Naive thymus-derived CD4-positive, alpha-beta T cell (primary cell): ENCODE measurements at regions not wholly inside any gene's neighbourhood (a gene's known extent, or its start where the extent isn't known, plus 50 kb on each side); places are given as distances from the start of the nearest gene placed in this dataset.

Experiments
- ATAC-seq: fragments of 150-1000 bp; cut with Tn5 transposase; 2 replicates; pipeline ENCODE4 v1.10.0; 2021; ENCODE audit warnings: mild to moderate bottlenecking, moderate library complexity
- CTCF ChIA-PET: fragments of 350-600 bp; sonication (Branson Sonifier 250); formaldehyde crosslinking; loops from one replicate; lab custom pipeline; 2021; ENCODE audit warnings: antibody characterized with exemption; lab: Charles Lee
- POLR2A ChIA-PET: fragments of 350-600 bp; sonication (Branson Sonifier 250); formaldehyde crosslinking; loops from one replicate; lab custom pipeline; 2021; ENCODE audit warnings: antibody characterized with exemption, inconsistent platforms; lab: Charles Lee
- DNase-seq, 9 donors: peaks; one replicate each; pipeline versions ENCODE4 v3.0.0 to v3.0.0-alpha.2; 2020 to 2022; ENCODE audit warnings: mixed read lengths in 1 of 9
- H3K27ac ChIP-seq: one replicate; pipeline ENCODE4 v1.7.0; 2013; ENCODE audit warnings: mild to moderate bottlenecking, low read depth, low read length, moderate library complexity
- H3K27me3 ChIP-seq, 2 donors: one replicate each; pipeline ENCODE4 v1.7.0; 2013; ENCODE audit warnings: low read length in 2 of 2, mild to moderate bottlenecking in 2 of 2, moderate library complexity in 2 of 2; ENCODE audit not compliant: control insufficient read depth in 2 of 2, insufficient read depth in 2 of 2
- H3K36me3 ChIP-seq, 3 experiments: 1 replicate in 2 of 3; 2 replicates in 1 of 3; pipeline ENCODE4 v1.7.0; 2013; ENCODE audit warnings: low read length in 3 of 3, mild to moderate bottlenecking in 3 of 3, moderate library complexity in 1 of 3; ENCODE audit not compliant: insufficient read depth in 3 of 3, control insufficient read depth in 2 of 3
- H3K4me1 ChIP-seq, 2 donors: one replicate each; pipeline ENCODE4 v1.7.0; 2013; ENCODE audit warnings: low read length in 2 of 2, mild to moderate bottlenecking in 2 of 2, moderate library complexity in 1 of 2; ENCODE audit not compliant: control insufficient read depth in 2 of 2, insufficient read depth in 2 of 2
- H3K4me3 ChIP-seq: 2 replicates; pipeline ENCODE4 v1.7.0; 2013; ENCODE audit warnings: mild to moderate bottlenecking, low read length
- H3K9me3 ChIP-seq, 3 experiments: 1 replicate in 2 of 3; 2 replicates in 1 of 3; pipeline ENCODE4 v1.7.0; 2013; ENCODE audit warnings: low read length in 3 of 3; ENCODE audit not compliant: control insufficient read depth in 2 of 3
- H3K27ac Mint-ChIP-seq, 9 donors: one replicate each; pipeline ENCODE4 v1.8.0; 2020 to 2022; ENCODE audit warnings: mixed read lengths in 9 of 9, mild to moderate bottlenecking in 8 of 9, moderate library complexity in 5 of 9, inconsistent platforms in 2 of 9
- H3K27me3 Mint-ChIP-seq, 5 donors: one replicate each; pipeline ENCODE4 v1.8.0; 2021 to 2022; ENCODE audit warnings: mixed read lengths in 5 of 5, mild to moderate bottlenecking in 1 of 5
- H3K36me3 Mint-ChIP-seq, 5 donors: one replicate each; pipeline ENCODE4 v1.8.0; 2020 to 2022; ENCODE audit warnings: mixed read lengths in 5 of 5, mild to moderate bottlenecking in 3 of 5, inconsistent platforms in 1 of 5
- H3K4me1 Mint-ChIP-seq, 7 donors: one replicate each; pipeline ENCODE4 v1.8.0; 2020 to 2022; ENCODE audit warnings: mixed read lengths in 7 of 7, mild to moderate bottlenecking in 3 of 7, inconsistent platforms in 1 of 7
- H3K4me3 Mint-ChIP-seq, 10 donors: one replicate each; pipeline ENCODE4 v1.8.0; 2020 to 2022; ENCODE audit warnings: mild to moderate bottlenecking in 10 of 10, mixed read lengths in 10 of 10, moderate library complexity in 6 of 10, inconsistent platforms in 2 of 10
- H3K9me3 Mint-ChIP-seq, 11 donors: one replicate each; pipeline ENCODE4 v1.8.0; 2020 to 2022; ENCODE audit warnings: mixed read lengths in 11 of 11, mild to moderate bottlenecking in 4 of 11, inconsistent platforms in 1 of 11, moderate library complexity in 1 of 11
- intact Hi-C, 2 donors: fragments of 100-400 bp; cut with micrococcal nuclease; formaldehyde crosslinking; loops; one replicate each; pipeline ENCODE4 v1.15.1; 2023

GRCh38 chr19:30137747-30138146 lies 195.7 kb downstream of the URI1 start:
- H3K4me3 Mint-ChIP-seq, result no peak overlapping the region
- intact Hi-C loops, result no loop called here
- no peak for DNase-seq
- Histone ChIP-seq H3K4me3 (no peak overlapping the region), H3K9me3 (no peaks in the 10 kb centered on the region), H3K36me3 (no peaks in the 10 kb centered on the region), H3K27me3 (no peaks in the 10 kb centered on the region), H3K4me1 (no peaks in the 10 kb centered on the region), H3K27ac (no peak overlapping the region)
- no peaks in the 10 kb centered on the region for H3K36me3 Mint-ChIP-seq
- no peak overlapping the region for H3K27ac Mint-ChIP-seq
- ATAC-seq, result no peak
- ChIA-PET CTCF (no interaction called here), POLR2A (no interaction called here)
- peaks cover 0 to 10% (median 0%) of the 10 kb centered on the region in 5 donors for H3K27me3 Mint-ChIP-seq
- no peaks in the 10 kb centered on the region for H3K4me1 Mint-ChIP-seq
- H3K9me3 Mint-ChIP-seq, result peaks cover 0 to 7% (median 0%) of the 10 kb centered on the region in 11 donors

GRCh38 chr19:30144242-30144758 lies 202.3 kb downstream of the URI1 start:
- DNase-seq (no peak), ATAC-seq (no peak)
- Mint-ChIP-seq H3K9me3 (peaks cover 0 to 5% (median 0%) of the 10 kb centered on the region in 11 donors), H3K4me3 (no peak overlapping the region), H3K4me1 (no peaks in the 10 kb centered on the region), H3K27ac (no peak overlapping the region), H3K27me3 (peaks cover 0 to 13% (median 0%) of the 10 kb centered on the region in 5 donors), H3K36me3 (no peaks in the 10 kb centered on the region)
- no peak overlapping the region for H3K4me3 ChIP-seq
- ChIA-PET POLR2A (no interaction called here), CTCF (no interaction called here)
- H3K27me3 ChIP-seq, result no peaks in the 10 kb centered on the region
- intact Hi-C loops, result no loop called here
- no peaks in the 10 kb centered on the region for H3K9me3 ChIP-seq
- H3K36me3 ChIP-seq, result no peaks in the 10 kb centered on the region
- no peak overlapping the region for H3K27ac ChIP-seq
- H3K4me1 ChIP-seq, result no peaks in the 10 kb centered on the region

- Histone ChIP-seq H3K9me3 (no peaks in the 10 kb centered on the region), H3K4me3 (no peak overlapping the region), H3K36me3 (no peaks in the 10 kb centered on the region), H3K27me3 (no peaks in the 10 kb centered on the region), H3K4me1 (no peaks in the 10 kb centered on the region), H3K27ac (no peak overlapping the region)
- H3K4me1 Mint-ChIP-seq, result no peaks in the 10 kb centered on the region
- H3K9me3 Mint-ChIP-seq, result peaks cover 0 to 4% (median 0%) of the 10 kb centered on the region in 11 donors
- no peak overlapping the region for H3K27ac Mint-ChIP-seq
- no peaks in the 10 kb centered on the region for H3K36me3 Mint-ChIP-seq
- intact Hi-C loops, result no loop called here
- ChIA-PET CTCF (no interaction called here), POLR2A (no interaction called here)
- no peak for DNase-seq
- no peak for ATAC-seq
- peaks cover 0 to 13% (median 0%) of the 10 kb centered on the region in 5 donors for H3K27me3 Mint-ChIP-seq
- no peak overlapping the region for H3K4me3 Mint-ChIP-seq
Observed at GRCh38 chr19:30144802-30145201, 202.8 kb downstream of the URI1 start.

GRCh38 chr19:30145467-30145866 lies 203.4 kb downstream of the URI1 start:
- H3K27me3 Mint-ChIP-seq, result peaks cover 0 to 13% (median 0%) of the 10 kb centered on the region in 5 donors
- ChIA-PET POLR2A (no interaction called here), CTCF (no interaction called here)
- H3K36me3 Mint-ChIP-seq, result no peaks in the 10 kb centered on the region
- H3K9me3 Mint-ChIP-seq, result peaks cover 0 to 2% (median 0%) of the 10 kb centered on the region in 11 donors
- H3K4me3 Mint-ChIP-seq, result no peak overlapping the region
- Histone ChIP-seq H3K27ac (no peak overlapping the region), H3K4me1 (no peaks in the 10 kb centered on the region), H3K4me3 (no peak overlapping the region), H3K36me3 (no peaks in the 10 kb centered on the region), H3K27me3 (no peaks in the 10 kb centered on the region), H3K9me3 (no peaks in the 10 kb centered on the region)
- no peaks in the 10 kb centered on the region for H3K4me1 Mint-ChIP-seq
- ATAC-seq (no peak), DNase-seq (no peak)
- no peak overlapping the region for H3K27ac Mint-ChIP-seq
- intact Hi-C loops, result no loop called here

- no peaks in the 10 kb centered on the region for H3K27me3 ChIP-seq
- Mint-ChIP-seq H3K27me3 (peaks cover 0 to 13% (median 0%) of the 10 kb centered on the region in 5 donors), H3K36me3 (no peaks in the 10 kb centered on the region), H3K9me3 (peaks cover 0 to 2% (median 0%) of the 10 kb centered on the region in 11 donors), H3K4me1 (no peaks in the 10 kb centered on the region), H3K4me3 (no peak overlapping the region), H3K27ac (no peak overlapping the region)
- CTCF ChIA-PET, result no interaction called here
- POLR2A ChIA-PET, result no interaction called here
- no peaks in the 10 kb centered on the region for H3K9me3 ChIP-seq
- no peak for DNase-seq
- ATAC-seq, result no peak
- no peaks in the 10 kb centered on the region for H3K36me3 ChIP-seq
- intact Hi-C loops, result no loop called here
- H3K27ac ChIP-seq, result no peak overlapping the region
- no peak overlapping the region for H3K4me3 ChIP-seq
- H3K4me1 ChIP-seq, result no peaks in the 10 kb centered on the region
Observed at GRCh38 chr19:30146346-30146745, 204.3 kb downstream of the URI1 start.

- Mint-ChIP-seq H3K4me1 (no peaks in the 10 kb centered on the region), H3K36me3 (no peaks in the 10 kb centered on the region), H3K9me3 (peaks cover 0 to 2% (median 0%) of the 10 kb centered on the region in 11 donors), H3K27me3 (peaks cover 0 to 17% (median 0%) of the 10 kb centered on the region in 5 donors), H3K4me3 (no peak overlapping the region), H3K27ac (no peak overlapping the region)
- Histone ChIP-seq H3K27me3 (no peaks in the 10 kb centered on the region), H3K4me1 (no peaks in the 10 kb centered on the region), H3K9me3 (no peaks in the 10 kb centered on the region), H3K4me3 (no peak overlapping the region), H3K36me3 (no peaks in the 10 kb centered on the region), H3K27ac (no peak overlapping the region)
- intact Hi-C loops, result no loop called here
- no peak for DNase-seq
- POLR2A ChIA-PET, result interaction anchor here (0.6 kb wide), 1 partner anchor 207 kb away, joined by 6 read pairs; no protein-coding TSS in a partner anchor
- CTCF ChIA-PET, result no interaction called here
- no peak for ATAC-seq
Observed at GRCh38 chr19:30148039-30148790, 206.2 kb downstream of the URI1 start.

- intact Hi-C loops, result no loop called here
- H3K9me3 ChIP-seq, result no peaks in the 10 kb centered on the region
- H3K36me3 ChIP-seq, result no peaks in the 10 kb centered on the region
- no peaks in the 10 kb centered on the region for H3K4me1 ChIP-seq
- Mint-ChIP-seq H3K9me3 (peaks cover 0 to 2% (median 0%) of the 10 kb centered on the region in 11 donors), H3K27ac (no peak overlapping the region), H3K4me3 (no peak overlapping the region), H3K4me1 (no peaks in the 10 kb centered on the region), H3K36me3 (no peaks in the 10 kb centered on the region), H3K27me3 (peaks cover 0 to 16% (median 0%) of the 10 kb centered on the region in 5 donors)
- DNase-seq, result no peak
- no peaks in the 10 kb centered on the region for H3K27me3 ChIP-seq
- no peak overlapping the region for H3K4me3 ChIP-seq
- ChIA-PET CTCF (no interaction called here), POLR2A (no interaction called here)
- no peak for ATAC-seq
- no peak overlapping the region for H3K27ac ChIP-seq
Observed at GRCh38 chr19:30148803-30149202, 206.8 kb downstream of the URI1 start.
